ENCODE measurements at regions not wholly inside any gene's neighbourhood (a gene's known extent, or its start where the extent isn't known, plus 50 kb on each side); places are given as distances from the start of the nearest gene placed in this dataset.

DNA sequence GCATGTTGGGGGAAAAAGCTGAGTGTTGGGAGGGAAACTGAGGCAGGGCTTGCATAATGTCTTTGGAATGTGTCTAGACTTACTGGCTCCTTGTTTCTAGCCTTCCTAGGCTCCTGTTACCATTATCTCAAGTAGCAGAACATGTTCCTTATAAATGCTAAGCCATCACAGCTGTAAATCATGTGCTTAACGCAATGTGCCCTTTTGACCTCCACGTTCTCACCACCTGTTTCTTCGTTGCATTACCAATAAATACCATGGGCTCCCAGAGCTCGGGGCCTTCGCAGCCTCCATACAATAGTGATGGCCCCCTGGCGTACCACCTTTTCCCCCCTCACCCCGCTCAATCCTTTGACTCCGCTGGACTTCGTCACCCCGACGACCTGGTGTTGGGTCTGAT, 54.0 kb upstream of the CWC22 start:
- TF ChIP-seq, protein P1, sequence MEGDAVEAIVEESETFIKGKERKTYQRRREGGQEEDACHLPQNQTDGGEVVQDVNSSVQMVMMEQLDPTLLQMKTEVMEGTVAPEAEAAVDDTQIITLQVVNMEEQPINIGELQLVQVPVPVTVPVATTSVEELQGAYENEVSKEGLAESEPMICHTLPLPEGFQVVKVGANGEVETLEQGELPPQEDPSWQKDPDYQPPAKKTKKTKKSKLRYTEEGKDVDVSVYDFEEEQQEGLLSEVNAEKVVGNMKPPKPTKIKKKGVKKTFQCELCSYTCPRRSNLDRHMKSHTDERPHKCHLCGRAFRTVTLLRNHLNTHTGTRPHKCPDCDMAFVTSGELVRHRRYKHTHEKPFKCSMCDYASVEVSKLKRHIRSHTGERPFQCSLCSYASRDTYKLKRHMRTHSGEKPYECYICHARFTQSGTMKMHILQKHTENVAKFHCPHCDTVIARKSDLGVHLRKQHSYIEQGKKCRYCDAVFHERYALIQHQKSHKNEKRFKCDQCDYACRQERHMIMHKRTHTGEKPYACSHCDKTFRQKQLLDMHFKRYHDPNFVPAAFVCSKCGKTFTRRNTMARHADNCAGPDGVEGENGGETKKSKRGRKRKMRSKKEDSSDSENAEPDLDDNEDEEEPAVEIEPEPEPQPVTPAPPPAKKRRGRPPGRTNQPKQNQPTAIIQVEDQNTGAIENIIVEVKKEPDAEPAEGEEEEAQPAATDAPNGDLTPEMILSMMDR (conservative IDR thresholded peaks at IDR 0.05; ENCODE audit: low read depth, low read length) = no peak
- no peak for TF ChIP-seq EZH2 (IDR thresholded peaks at IDR 0.05; ENCODE audit: borderline replicate concordance, low read depth, low read length, poor library complexity, severe bottlenecking)

All from A673 (cell line).